Esophagus muscularis mucosa (tissue), 4 donors: ENCODE measurements at regions not wholly inside any gene's neighbourhood (a gene's known extent, or its start where the extent isn't known, plus 50 kb on each side); places are given as distances from the start of the nearest gene placed in this dataset.

ENCODE experiments used
- CTCF ChIP-seq, 3 experiments: fragments of 200-600 bp in 2 of 3; fragments of 450-650 bp in 1 of 3; sonication (generic) in 2 of 3; IDR thresholded peaks; one replicate each; pipeline ENCODE4 v1.5.1; 2017 to 2019; ENCODE audit warnings: antibody characterized with exemption in 3 of 3, mild to moderate bottlenecking in 2 of 3, moderate library complexity in 1 of 3
- EP300 ChIP-seq: sonication (generic); formaldehyde crosslinking; IDR thresholded peaks from one replicate; pipeline ENCODE4 v1.6.1; 2017; ENCODE audit warnings: antibody characterized with exemption
- POLR2A ChIP-seq: fragments of 450-650 bp; IDR thresholded peaks from one replicate; pipeline ENCODE4 v1.6.1; 2017; ENCODE audit warnings: antibody characterized with exemption, moderate library complexity, mild to moderate bottlenecking, low read depth
- POLR2AphosphoS5 ChIP-seq, 2 donors: sonication (generic); formaldehyde crosslinking; IDR thresholded peaks; one replicate each; pipeline ENCODE4 v1.6.1; 2017; ENCODE audit warnings: antibody characterized with exemption in 2 of 2

- TF ChIP-seq CTCF (IDR thresholded peaks at IDR 0.05) (no peak), POLR2A (no peak), POLR2AphosphoS5 (IDR thresholded peaks at IDR 0.05) (no peak), EP300 (no peak)
These were observed 328.2 kb upstream of the DACH1 start for GRCh38 chr13:72195044-72195704.
